Lung microvascular endothelial cell (primary cell): ENCODE measurements at regions not wholly inside any gene's neighbourhood (a gene's known extent, or its start where the extent isn't known, plus 50 kb on each side); places are given as distances from the start of the nearest gene placed in this dataset.
"Not testable (repeated sequence)": the region's sequence is repeated elsewhere in the genome, so short reads cannot be mapped to it uniquely, and the experiment has no call there.

Experiments used
- DNase-seq, 2 donors: peaks; one replicate each; pipeline versions ENCODE4 v3.0.0 to v3.0.0-alpha.2; 2010; ENCODE audit warnings: low read depth in 2 of 2

DNA sequence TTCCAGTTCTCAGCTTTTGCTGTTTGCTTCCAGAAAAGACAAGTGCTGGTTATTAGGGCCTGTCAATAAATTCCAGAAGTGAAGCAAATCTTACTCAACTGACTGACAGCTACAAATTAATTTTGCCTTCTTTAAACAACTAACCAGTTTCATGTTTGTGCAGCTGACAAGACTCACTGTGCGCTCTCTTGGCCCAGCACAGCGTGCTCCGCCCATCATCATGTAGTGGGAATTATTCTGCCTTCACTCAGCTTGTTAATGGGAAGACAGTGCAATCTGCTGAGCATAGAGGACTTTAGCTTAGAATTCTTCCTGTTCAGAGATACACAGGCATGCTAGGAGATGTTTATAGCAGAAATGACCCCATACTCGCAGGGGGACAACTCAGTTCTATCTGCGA is 808.9 kb downstream of the CCSER2 start:
- DNase-seq, result no peak

DNA sequence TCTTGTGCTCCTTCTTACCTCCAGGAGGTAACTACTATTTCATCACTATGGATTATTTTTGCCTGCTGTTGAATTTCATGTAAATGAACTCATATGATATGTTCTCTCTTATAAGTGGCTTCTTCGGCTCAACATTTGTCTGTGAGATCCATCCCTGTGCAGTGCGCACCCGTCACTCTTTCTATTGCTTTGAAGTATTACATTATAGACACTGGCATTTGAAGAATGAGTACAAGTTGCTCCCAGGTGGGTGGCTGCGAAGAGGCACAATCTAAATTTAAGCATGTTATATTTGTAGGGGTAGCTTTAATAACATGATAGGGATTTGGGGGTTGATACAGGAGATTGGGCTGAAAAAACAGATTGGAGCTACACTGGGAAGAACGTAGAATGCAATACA is 809.7 kb downstream of the CCSER2 start:
- no peak for DNase-seq

- DNase-seq, result no peak
Measured at GRCh38 chr10:85139124-85139523, 810.7 kb downstream of the CCSER2 start.

GRCh38 chr10:85141520-85141919 is 813.1 kb downstream of the CCSER2 start:
- DNase-seq, result not testable (repeated sequence)

DNA sequence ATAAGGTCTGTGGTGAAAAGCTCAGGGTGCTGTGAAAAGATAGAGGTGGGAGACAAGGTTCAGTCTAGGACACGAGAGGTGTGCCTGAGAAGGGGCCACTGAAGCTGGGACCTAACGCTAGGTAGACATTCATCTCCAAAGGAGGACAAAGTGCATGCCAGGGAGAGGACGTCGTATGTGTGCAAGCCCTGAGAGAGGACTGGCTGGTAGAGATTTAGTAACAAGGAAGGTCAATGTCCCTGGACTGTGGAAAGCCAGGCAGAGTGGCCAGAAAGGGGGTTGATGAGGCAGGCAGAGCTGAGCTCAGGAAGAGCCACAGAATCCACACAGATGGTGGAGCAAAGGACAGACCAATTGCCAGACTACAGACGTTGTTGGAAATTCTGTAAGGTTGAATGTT is 817.6 kb downstream of the CCSER2 start:
- DNase-seq, result no peak

DNA sequence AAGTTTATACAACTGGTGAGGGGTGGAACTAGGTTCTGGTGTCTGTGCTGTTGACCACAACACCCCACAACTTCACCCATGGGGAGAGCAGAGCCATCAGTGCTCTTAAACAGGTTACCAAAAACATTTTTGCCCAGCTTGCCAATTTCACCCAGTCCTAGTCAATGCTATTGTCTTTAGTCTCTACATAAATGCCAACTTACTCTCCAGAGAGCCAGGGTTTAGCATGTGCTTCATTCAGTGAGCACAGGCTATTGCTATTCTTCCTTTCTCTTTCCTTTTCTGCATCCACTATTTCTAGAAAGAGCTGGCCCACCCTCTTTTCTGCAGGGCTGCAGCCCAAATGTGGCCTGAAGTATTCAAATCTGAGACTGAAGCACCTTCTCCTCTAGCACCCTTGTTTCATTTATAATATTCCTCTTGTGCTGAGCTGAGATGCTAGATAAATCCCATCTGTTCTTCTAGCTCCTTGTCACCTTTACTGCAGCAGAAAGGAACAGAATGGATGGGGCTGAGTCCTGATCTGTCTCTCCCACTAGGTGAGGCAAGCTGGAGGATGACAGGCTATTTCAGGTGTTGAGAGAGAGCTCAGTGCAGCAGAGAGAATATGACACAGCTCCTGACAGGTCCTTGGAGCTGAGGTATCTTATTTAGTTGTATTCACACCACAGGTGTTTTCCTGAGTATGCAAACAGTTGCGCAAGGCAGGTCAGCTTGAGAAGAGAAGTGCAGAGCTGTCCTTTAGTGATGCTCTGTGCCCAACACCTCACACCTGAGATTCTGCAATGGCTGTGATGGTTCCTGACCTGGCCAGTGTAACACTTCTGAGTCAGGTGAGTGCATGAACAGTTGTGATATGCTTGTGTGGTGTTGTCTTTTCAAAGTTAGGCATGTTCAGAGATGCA is 819.2 kb downstream of the CCSER2 start:
- no peak for DNase-seq

DNA sequence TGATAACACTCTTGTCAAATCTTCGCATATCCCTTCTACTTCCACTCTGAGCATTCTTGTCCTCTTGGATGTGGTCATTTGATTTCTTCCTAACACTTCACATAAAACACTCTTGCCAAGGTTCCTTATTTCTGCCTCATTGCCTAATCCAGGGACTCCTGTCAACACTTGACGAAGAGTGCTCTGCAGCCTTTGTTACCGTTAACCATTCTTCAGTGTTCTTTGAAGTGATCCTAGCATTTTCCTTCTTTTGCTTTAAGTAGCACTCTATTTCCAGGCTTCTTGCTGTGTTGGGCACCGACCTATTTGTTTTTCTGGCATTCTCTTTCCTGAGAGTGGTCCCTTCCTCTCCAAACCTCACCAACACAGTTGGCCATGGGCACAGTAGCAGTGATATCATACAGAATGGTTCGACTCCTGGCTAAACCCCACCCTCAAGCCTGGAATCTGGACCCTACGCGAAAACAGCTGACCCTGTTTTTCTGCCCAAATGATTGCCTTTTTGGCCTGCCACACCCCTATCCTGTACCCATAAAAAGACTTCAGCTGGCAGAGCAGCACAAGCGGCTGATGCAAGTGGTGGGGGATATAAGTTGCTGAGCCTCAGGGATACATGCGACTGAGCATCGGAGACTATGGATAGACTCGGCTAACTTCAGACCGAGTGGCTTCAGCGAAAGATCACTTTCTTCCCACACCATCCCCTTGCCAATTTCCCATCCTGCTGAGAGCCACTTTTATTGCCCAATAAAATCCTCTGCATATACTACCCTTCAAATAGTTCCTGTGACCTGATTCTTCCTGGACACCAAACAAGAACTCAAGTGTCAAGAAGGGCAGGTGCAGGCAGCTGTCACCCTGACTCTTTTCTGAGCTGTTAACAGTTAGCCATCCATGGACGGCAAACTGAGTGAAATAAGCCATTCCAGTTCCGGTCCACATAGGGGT is 820.6 kb downstream of the CCSER2 start:
- no peak for DNase-seq

- DNase-seq, result no peak
Measured at GRCh38 chr10:85149766-85150165, 821.4 kb downstream of the CCSER2 start.

- no peak for DNase-seq
Measured at GRCh38 chr10:85151506-85151905, 823.1 kb downstream of the CCSER2 start.

DNA sequence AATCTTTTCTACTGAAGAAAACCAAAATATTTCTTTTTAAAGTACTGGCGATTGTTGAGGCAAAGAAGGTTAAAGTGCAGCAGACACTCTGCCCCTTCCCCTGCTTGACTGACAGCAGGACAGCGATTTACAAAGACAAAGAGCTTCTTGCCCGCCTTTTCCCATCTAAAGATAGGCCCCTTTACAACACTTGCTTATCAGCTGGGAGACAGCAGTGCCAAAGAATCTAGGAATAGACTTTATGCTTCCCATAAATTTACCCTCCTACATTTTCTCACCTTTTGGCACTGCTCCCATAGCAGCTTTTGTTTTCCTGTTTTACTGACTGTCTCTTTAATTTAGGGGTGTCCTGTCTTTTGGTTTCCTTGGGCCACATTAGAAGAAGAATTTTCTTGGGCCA is 824.1 kb downstream of the CCSER2 start:
- DNase-seq, result no peak

- DNase-seq, result no peak
Measured at GRCh38 chr10:85152911-85153310, 824.5 kb downstream of the CCSER2 start.

DNA sequence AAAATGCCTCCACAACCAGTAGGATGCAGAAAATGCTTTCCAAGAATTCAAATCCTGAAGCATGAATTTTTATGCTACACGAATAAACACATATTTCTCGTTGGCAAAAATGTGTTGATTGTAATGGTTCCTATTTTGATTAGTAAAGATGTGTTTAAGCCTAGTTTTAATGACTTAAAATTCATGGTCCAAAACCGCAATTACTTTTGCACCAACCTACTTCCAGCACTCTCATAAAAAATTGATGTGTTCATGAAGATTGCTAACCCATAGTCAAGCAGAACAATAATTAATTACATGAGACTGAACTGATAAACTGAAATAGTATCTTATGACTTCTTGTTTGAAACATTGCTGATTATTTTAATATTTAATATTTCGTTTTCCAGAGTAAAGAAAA is 828.8 kb downstream of the CCSER2 start:
- no peak for DNase-seq

- no peak for DNase-seq
Measured at GRCh38 chr10:85168243-85168642, 839.9 kb downstream of the CCSER2 start.

DNA sequence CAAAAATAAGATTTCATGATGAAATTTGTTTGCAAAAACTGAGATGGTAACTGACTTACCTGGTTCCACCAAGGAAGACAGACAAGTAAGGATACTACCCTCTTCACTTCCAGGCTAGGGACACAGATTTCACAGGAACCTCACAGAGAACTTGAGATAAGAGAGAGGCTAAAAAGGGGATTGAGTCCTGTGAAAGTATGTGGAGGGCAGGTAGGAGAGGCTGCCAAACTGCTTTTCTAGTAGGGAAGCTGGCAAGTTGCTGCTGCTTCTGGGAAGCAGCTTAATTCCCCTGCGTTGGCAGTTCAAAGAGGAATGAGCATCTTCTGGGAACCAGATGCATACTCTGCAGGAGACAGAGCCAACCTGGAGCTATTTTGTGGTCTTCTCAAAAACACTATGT is 841.6 kb downstream of the CCSER2 start:
- no peak for DNase-seq

GRCh38 chr10:85175635-85176034 is 847.2 kb downstream of the CCSER2 start:
- DNase-seq, result no peak

DNA sequence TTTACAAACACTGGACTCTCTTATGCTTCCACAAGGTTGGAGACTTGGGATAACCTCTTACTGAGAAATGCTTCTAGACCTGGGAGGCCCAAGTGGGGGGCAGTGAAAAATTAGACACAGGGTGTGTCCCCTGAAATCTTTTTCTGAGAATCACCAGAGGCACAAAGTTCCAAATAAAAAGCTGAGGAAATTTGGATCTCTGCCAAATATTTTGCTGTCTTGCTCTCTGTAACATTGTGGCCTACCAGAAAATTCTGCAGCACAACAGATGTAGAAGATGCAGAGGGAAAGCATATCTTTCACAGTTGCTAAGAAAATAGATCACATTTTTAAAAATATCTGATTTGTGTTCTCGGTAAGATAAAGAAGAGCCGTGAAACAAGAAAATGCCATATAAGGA is 849.4 kb downstream of the CCSER2 start:
- no peak for DNase-seq

DNA sequence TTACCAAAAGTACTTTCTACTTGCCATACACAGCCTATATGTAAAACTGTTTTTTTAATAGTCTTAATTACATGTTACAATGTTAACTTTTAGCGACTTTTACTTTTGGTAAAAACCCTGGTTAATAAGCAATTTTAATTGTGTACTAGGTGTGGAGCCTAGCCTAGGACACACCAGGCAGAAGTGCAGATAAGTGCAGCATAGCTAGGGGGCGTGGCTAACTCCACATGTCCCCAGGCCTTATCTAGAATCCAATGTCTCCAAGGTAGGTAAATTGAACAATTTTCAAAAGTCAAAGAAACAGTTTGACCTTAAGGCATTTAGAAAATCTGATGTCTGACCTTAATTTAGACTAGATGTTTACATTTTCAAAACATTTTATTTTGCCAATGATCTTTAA is 858.7 kb downstream of the CCSER2 start:
- no peak for DNase-seq

DNA sequence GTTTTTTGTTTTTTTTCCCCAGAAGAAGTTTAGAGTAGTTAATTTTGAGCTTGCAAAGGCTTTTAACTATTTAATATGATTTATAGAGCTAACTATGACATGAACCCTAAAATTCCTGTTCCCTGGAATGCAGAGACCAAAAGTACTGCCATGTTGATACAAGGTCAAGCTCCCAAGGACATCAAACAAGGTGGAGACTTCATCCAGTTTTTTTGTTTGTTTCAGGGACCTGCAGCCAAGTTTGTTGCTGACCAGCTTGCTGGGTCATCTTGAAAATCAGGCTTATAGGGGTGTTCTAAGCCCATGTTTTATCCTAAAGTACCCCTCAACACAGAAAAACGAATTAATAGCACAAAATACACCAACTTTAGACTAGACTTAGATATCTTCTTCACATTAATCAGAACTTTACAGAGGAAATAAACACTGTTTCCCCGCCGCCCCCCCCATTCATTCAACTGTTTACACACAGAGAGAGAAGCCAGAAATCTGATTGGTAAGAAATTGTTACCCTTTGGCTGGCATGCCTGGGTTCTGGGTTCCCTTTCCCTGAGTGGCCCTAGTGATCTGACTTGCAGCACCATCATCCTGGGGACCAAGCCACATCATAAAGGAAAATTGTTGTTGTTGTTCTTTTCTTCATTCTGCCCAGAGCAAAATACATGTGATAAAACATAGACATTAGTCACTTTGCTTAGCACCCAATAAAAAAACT is 860.5 kb downstream of the CCSER2 start:
- no peak for DNase-seq

GRCh38 chr10:85193796-85194195 is 865.4 kb downstream of the CCSER2 start:
- no peak for DNase-seq

DNA sequence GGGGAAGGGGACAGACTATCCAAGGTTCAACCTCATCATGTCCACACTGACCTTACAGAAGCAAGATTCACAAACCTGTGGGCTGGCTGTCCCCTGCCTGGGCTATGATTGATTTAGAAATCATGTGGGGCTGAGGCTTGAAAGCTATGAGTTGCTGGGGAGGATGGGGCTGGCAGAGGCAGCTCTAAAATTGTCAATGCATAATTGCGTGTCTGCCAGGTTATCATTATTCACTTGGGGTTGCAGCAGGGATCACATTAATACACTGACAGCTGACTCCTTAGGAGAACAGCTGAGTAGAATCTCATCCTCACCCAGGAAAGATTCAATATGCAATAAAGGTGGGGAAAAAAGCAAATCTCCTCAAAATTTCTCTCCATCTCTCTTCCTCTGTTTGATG is 866.3 kb downstream of the CCSER2 start:
- no peak for DNase-seq

GRCh38 chr10:85195596-85195995 is 867.2 kb downstream of the CCSER2 start:
- no peak for DNase-seq

GRCh38 chr10:85204814-85205213 is 876.4 kb downstream of the CCSER2 start:
- no peak for DNase-seq
